GM18519 (cell line): ENCODE measurements at regions not wholly inside any gene's neighbourhood (a gene's known extent, or its start where the extent isn't known, plus 50 kb on each side); places are given as distances from the start of the nearest gene placed in this dataset.
A peak's percentile ranks its signal among the peaks of the same experiment; 100 is the strongest.

ENCODE experiments used
- ATAC-seq: cut with Tn5 transposase; IDR thresholded peaks from one replicate; pipeline ENCODE4 v1.9.1; 2021; ENCODE audit warnings: mild to moderate bottlenecking, moderate library complexity; ENCODE audit not compliant: unreplicated experiment, low FRiP score

DNA sequence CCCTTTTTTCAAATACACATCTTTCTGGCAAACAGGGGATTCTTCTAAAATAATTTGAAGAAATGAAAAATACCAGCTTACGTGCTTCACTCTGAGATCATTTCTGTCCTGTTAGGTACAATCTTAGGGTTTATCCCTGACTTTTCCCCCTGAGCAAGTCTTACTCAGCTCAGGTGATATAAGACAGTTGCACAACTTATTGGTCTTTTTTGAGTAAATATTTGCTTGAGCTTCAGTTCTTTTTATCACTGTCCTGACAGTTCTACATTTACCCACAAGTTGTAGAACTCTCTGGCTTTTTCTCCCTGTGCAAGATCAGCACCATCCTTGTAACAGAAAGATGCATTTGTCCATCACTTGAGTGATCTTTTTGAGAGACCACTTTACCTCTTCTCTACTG is 84.9 kb downstream of the MID1IP1 start:
- ATAC-seq = no peak

DNA sequence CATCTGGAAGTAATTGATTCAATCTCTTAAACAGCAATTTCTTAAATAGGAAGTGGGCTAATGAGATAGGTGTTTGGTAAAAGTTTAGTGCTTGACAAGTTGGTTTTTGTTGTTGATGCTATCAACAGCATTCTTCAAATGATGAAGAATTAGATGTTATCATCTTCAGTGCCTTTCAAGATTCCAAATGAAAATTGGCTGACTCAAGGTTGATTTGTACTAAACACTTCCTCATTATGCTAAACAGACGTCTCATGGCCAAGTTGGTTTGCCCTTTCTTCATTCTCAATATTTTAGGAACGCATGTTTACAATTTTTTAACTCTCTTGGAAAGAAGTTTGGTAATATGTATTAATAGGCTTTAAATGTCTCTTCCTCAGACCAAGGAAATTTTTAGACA is 86.0 kb downstream of the MID1IP1 start:
- no peak for ATAC-seq

DNA sequence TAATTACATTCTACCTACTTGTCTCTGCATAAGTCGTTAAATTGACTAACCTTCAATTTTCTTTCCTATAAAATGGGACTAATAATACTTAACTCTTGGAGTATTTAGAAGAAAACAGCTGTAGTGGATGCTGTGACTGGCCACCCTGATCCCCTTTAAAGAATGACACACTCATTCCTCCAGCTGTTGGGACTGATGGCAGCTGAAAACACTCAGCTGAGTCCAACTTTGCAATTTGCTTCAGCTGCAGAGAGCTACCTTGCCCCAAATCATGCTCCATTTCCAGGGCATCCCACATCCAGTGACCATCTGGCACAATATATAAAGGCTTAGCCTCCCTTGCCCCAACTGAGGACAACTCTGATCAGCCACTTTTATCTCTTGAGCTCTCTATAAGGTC is 89.1 kb downstream of the MID1IP1 start:
- no peak for ATAC-seq

DNA sequence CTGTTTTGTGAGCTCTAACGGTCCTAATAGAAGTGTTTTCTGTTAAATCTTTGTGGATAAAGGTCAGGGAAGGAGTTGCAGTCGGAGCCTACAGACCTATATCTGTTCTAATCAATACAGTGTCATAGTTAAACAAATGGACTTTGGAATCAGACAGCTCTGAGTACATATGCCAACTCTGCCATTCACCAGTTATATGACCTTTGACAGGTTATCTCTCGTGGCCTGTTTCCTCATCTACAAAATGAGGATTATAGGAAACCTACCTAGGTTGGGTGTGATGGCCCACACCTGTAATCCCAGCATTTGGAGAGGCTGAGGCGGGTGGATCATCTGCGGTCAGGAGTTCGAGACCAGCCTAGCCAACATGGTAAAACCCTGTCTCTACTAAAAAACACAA is 89.7 kb downstream of the MID1IP1 start:
- no peak for ATAC-seq

DNA sequence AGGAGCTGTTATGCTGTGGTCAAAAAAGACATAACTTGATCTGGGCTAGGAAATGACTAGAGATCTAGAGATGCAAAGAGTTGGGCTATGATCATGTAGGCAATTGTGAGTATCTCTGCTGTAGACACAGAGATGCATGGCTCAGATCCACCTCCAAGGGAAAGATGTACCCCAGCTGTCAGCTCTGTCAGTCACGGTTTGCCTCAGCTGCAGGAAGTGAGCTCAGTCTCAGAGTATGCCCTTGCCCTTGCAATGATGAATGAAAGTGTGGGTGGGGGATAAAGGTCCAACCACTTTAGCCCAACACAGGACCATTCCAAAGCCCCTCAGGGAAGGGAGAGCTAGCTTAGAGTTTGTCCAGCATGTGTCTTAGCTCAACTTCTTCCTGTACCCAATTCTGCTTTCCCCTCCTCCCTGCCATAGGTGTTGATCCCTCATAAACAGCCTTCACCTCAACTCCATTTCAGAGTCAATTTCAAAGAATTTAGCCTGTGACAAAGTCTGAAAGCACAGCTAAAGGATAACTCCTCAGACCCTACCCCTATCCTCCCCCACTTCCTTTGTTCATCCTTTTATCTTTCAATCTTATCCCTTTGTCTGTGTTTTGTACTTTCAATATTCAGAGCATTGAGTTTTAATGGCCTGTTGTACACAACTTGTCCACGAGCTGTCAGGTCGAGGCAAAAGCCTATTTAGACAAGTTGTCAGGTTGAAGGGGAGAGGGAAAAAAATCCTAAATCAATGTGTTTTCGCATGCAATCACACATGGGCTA is 90.6 kb downstream of the MID1IP1 start:
- peak; percentile 95 for ATAC-seq

DNA sequence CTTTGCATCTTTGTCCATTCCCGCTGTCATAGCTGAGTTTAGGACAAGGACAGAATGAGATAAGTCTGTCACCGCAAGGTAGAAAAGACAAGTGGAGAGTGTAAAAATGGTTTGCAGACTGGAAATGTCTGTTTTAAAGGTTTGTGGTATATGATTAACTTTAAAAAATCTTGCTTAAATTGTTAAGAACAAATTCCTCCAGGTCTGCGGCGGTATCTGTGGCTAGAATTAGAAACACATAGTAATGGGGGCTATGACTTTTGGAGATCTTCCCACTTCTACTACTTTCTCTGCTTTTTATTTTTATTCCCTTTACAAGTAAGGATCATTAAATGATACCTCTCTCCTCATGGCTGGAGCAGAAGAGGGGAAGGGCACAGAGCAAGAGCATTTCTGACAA is 92.2 kb downstream of the MID1IP1 start:
- no peak for ATAC-seq

DNA sequence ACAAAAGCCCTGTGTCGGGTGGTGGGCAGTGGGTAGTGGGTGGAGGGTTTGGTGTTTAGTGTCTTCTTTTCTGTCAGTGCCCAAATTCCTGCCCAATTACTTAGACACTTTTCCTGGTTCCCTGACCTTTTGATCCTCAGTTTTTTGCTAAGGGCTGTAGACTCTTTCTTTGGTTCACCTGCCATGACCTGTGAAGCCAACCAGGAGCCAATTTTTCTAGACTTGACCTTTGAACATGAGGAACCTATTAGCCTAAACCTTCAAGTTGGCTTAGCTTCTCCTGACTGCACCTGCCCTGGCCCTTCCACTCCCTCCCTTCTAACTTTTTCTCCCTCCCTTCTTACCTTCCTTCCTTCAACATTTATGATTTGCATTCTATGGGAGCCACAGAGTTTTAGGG is 94.5 kb downstream of the MID1IP1 start:
- ATAC-seq = no peak

DNA sequence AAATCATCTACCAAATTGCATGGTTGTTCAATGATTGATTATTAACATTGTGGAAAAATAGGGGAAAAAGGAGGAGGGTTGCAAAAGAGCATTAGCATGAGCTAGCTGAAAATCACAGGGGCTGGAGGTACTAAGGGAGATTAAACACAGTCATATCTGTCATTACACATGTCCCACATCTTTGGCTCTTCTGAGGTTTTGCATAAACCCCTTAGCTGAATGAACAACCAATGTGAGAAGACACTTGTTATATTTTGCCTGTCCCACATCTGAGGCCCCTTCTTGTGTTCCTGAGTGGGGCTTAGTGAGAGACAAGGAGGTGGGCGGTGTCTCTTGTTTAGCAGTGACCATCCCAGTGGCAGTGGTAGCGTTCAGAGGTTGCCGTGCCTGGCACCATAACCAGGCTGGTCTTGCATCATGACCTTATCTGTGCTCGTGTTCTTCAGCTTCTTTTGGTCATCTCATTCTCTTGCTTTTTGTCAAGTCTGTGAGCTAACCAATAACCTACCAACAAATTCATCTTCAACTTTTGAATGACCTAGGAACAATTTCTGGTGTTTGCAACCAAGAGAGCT is 95.6 kb downstream of the MID1IP1 start:
- no peak for ATAC-seq

DNA sequence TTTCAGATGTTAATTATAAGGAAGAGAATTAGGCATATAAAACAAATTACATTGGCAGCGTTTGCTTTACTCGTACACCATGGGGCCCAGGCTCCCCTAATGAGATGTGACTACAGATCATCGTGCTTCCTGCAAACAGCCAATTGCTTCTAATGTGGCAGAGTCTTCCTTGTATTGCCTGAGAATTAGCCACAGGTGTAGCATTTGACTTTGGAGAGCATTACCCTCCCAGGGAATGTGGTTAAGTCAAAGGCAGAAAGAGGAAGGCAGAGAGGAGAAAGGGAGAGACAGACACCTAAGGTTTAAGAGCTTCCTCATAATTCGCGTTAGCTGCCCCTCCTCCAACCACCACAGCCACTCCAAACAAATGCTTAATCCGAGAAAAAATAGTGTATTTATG is 97.0 kb downstream of the MID1IP1 start:
- ATAC-seq = no peak

DNA sequence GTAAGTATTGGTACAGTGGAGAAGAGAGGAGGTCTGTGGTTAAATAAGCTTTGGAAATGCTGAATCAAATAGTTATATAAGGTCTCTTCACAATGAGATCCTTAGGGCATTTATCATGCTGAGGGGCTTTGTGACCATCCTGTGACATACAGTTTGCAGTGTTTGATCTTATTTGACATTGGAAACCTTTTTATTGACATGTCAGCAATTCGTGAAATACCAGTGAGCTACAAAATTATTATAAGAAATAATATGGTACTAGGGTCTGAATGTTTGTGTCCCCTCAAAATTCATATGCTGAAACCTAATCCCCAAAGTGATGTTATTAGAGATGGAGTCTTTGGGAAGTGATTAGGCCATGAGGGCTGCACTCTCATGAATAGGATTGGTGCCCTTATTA is 98.4 kb downstream of the MID1IP1 start:
- no peak for ATAC-seq

DNA sequence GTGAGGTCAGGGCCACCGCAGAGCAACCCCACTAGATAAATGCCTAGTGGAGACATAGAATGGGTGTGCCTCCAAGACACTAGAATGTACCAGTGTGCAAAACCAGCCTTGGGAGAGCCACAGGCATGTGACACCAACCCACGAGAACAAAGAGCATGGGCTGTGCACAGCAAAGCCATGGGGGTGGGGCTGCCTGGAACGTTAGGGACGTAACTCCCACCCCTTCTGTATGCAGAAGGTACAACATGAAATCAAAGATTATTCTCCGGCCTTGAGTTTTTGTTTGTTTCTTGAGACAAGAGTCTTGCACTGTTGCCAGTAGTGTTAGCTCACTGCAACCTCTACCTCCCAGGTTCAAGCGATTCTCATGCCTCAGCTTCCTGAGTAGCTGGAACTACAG is 99.5 kb downstream of the MID1IP1 start:
- ATAC-seq = no peak

DNA sequence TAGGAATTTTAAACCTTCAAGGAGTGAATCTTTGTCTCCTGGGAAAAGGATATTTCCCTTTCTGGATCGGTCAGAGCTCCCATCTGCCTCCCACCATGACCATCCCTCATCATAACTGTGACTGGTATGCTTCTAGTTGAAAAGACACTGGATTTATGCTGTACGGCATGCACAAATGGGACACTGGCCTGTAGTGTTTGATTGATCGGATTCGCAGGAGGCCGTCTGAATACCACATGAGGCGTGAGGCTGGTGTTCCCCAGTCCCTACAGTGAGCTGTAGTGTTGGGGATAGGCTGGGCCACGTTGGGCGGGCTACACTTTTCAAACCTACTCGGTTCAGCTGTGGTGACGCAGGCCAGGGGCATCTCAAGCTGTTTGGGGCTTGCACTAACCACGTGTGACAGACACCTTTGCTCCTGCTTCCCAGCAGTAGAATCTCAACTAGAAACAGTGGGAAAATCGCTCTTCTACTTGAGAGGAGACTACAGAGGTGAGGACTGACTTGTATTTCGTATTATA is 101.8 kb downstream of the MID1IP1 start:
- ATAC-seq = no peak

DNA sequence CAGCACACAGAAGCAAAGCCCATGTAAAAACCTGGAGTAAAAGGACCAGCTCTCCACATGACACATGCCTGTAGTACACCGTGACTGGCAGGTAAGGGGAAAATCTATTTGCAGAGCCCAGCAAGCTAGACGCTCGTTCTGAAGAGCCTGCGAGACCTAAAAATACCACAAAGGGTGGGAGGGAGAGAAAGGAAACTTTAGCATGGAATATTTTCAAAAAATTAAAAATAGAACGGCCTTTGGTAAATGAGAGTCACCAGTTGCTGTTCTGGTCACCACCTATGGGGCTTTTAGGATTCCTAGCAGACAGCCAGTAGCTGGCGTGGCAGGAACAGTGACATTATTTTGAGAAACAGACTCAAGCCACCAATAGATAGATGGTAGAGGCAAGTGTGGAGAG is 115.5 kb downstream of the MID1IP1 start:
- no peak for ATAC-seq

DNA sequence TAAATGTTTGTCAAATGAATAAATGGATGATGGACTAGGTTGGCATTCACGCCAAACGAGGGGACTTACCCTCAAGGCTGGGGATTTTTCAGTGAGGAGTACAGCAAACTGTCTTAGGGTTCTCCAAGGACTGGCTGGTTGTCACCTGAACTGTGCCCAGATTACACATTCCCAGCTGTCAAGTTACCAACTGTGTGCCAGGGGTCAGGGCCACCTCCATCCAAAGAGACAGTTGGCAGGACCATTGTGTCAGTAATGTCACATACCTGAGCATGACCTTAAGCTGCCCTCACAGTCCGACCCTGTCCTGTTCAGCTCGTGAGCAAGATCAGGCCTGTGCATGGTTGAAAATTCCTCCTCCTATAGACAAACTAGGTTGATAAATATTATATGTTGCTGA is 116.7 kb downstream of the MID1IP1 start:
- ATAC-seq = no peak

DNA sequence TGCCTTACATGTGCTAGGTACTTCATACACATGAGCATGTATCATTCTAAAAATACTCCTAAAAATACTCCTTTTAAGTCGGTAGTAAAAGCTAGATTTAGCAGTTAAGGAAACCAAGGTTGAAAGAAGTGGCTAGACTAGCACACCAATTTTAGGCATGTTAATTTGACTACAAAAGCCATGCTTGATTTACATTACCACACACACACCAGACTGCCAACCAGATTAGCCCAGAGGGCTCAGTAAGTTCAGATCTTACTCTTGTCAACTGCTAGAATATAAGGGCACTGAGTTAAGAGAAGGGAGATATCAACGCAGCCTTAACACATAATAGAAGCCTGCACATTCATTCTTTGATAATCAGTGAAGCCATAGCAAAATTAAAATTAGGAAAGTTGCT is 117.9 kb downstream of the MID1IP1 start:
- no peak for ATAC-seq

DNA sequence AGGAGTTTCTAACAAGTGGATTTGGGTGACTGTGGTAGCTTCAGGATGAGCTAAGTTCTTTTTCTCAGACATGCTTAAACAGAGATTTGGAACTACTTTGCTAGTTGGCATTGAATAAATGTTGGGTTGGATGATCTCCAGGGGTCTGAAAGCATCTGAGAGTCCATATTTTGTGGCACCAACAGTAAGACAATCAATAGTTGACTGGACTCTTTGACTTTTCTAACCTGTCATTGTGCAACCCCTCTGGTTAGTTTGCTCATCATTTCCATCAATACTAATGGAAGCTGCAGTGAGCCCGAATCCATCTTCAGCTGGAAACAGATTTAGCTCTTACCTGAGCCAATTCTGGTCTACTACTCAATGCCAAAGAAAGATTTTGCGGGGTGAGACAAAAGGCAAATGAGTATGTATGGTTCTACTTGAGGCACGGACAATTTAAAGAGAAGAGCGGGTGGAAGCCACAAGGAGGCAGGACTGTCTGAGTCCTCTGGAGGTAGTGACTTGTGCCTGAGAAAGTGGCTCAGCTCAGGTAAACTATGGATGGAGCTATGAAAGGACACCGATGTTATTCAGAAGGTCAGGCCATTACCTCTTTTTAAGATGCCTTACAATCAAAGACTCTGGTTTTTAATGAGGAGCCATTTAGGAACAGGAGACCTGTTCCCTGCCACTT is 118.7 kb downstream of the MID1IP1 start:
- ATAC-seq = no peak

DNA sequence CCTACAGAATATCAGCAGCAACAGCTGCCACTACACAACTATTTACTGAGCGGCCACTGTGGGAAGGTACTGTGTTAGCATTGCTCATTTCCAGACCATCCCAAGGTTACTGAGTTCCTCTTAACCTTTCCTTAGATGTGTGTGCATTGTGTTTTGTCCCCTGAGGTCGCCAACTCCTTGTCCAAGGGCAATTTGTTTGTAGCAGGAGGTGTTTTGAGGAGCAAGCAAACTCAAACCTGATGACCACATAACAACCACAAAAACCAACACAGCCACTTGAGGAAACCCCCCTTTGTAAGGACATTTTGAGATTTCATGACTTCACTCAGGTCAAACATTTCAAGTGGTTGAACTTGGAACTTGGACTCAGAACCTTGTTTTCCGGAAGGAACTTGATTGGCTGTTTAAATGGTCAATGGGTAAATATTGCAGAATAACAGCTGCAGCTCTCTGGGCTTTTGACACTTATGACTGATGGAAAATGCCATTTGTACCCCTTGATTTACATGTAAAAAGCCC is 122.3 kb downstream of the MID1IP1 start:
- ATAC-seq = no peak

DNA sequence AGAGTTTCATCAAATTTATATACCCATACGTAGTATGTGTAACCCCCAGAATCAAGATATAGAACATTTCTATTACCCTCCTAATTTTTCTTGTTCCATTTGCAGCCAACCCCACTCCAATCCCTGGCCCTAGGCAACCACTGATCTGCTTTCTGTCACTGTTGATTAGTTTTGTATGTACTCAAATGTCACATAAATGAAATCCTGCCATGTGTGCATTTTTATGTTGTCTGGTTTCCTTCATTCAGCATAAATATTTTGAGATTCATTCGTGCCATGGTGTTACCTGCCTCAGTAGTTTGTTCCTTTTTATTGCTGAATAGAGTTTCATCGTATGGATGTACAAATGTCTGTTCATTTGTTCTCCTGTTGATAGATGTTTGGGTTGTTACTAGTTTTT is 126.3 kb downstream of the MID1IP1 start:
- ATAC-seq = no peak

DNA sequence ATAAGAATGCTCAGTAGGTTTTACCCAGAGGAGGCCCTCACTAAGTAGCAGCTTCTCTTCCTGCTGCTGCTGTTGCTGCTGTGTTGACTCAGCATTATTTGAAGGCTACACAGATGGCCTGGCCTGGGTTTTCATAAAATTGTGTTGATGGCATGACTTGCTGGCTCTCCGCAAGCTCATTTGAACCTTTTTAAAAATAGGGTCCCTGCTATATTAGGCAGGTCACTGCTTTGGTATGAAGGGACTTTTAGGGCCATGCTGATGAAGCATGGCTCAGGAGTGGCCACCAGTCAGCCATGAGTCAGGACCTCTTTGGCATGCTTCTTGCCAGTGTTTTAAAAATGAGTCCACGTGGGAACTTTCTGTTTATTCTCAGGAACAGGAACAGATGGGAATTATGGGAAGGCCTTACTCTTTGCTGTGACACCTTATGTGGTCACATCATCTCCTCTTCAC is 128.7 kb downstream of the MID1IP1 start:
- ATAC-seq = no peak

DNA sequence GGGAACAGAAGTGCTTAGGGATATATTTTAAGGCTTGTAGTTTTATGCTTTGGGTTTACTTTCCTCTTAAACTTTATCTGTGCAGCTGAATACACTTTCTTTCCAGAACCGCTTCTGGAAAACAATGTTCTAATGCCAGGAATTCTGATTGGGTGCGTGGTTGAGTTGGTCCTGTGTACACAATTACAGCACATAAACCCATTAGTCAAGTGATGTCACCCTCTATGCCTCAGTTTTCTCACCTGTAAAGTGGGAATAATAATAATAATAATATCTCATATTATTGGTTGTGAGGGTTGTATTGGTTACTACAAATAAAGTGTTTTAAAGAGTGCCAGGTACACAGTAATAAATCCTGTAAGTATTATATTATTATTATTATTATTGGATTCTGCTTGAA is 129.2 kb downstream of the MID1IP1 start:
- ATAC-seq = no peak

DNA sequence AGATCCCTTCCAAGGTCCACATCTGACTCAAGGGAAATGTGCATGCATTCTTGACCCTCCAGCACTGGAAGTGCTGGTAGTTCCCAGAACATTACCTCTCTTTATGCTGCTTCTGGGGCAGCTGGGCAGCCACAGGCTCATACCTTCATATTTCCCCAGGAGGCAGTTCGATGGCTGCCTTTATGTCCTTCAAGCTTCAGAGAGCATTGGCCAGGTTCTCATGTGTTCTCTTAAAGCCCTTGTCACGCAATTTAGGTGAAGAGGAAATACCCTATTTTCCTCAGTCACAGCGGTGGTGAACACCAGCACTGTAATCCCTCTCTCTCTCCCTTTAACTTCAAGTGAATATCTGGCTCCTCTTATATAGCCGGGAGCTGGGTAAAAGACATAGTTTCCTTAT is 134.3 kb downstream of the MID1IP1 start:
- ATAC-seq = no peak
